Nephron progenitor cell (in vitro differentiated cells): ENCODE measurements at regions not wholly inside any gene's neighbourhood (a gene's known extent, or its start where the extent isn't known, plus 50 kb on each side); places are given as distances from the start of the nearest gene placed in this dataset.

Experiments
- DNase-seq: peaks from one replicate; pipeline ENCODE4 v3.0.0; 2021
- H3K27ac Mint-ChIP-seq: 2 replicates; pipeline ENCODE4 v1.8.0; 2021; ENCODE audit warnings: mild to moderate bottlenecking, moderate library complexity, mixed read lengths
- H3K27me3 Mint-ChIP-seq: 2 replicates; pipeline ENCODE4 v1.8.0; 2021; ENCODE audit warnings: mild to moderate bottlenecking, low read depth, mixed read lengths; ENCODE audit not compliant: poor library complexity
- H3K36me3 Mint-ChIP-seq: 2 replicates; pipeline ENCODE4 v1.8.0; 2021; ENCODE audit warnings: low read depth, mixed read lengths
- H3K4me1 Mint-ChIP-seq: 2 replicates; pipeline ENCODE4 v1.8.0; 2021; ENCODE audit warnings: mixed read lengths
- H3K4me3 Mint-ChIP-seq: 2 replicates; pipeline ENCODE4 v1.8.0; 2021; ENCODE audit warnings: mild to moderate bottlenecking, moderate library complexity, mixed read lengths
- H3K9me3 Mint-ChIP-seq: 2 replicates; pipeline ENCODE4 v1.8.0; 2021; ENCODE audit warnings: mild to moderate bottlenecking, moderate library complexity, mixed read lengths
- CTCF ChIP-seq: fragments of 200-600 bp; sonication (generic); IDR thresholded peaks from 2 replicates; pipeline ENCODE4 v1.5.0; 2021; ENCODE audit warnings: antibody characterized with exemption

- Mint-ChIP-seq H3K9me3 (no peaks in the 10 kb centered on the region), H3K27me3 (peaks cover 26% of the 10 kb centered on the region), H3K4me3 (no peak overlapping the region), H3K36me3 (peaks cover 5% of the 10 kb centered on the region), H3K4me1 (peaks cover 15% of the 10 kb centered on the region), H3K27ac (no peak overlapping the region)
- TF ChIP-seq CTCF, result no peak
- DNase-seq, result no peak
Measured at GRCh38 chr14:56903304-56903969, 93.2 kb upstream of the OTX2 start.

GRCh38 chr14:56902385-56902784, 92.1 kb upstream of the OTX2 start:
- DNase-seq, result no peak
- H3K27ac Mint-ChIP-seq, result no peak overlapping the region
- H3K4me3 Mint-ChIP-seq, result no peak overlapping the region
- H3K36me3 Mint-ChIP-seq, result peaks cover 5% of the 10 kb centered on the region
- TF ChIP-seq CTCF, result no peak
- H3K4me1 Mint-ChIP-seq, result peaks cover 19% of the 10 kb centered on the region
- H3K27me3 Mint-ChIP-seq, result peaks cover 26% of the 10 kb centered on the region
- no peaks in the 10 kb centered on the region for H3K9me3 Mint-ChIP-seq

- Mint-ChIP-seq H3K4me3 (no peak overlapping the region), H3K4me1 (peaks cover 26% of the 10 kb centered on the region), H3K27me3 (peaks cover 31% of the 10 kb centered on the region), H3K36me3 (peaks cover 5% of the 10 kb centered on the region), H3K27ac (no peak overlapping the region), H3K9me3 (no peaks in the 10 kb centered on the region)
- no peak for TF ChIP-seq CTCF
- no peak for DNase-seq
Measured at GRCh38 chr14:56900726-56901125, 90.4 kb upstream of the OTX2 start.

- no peak for DNase-seq
- no peaks in the 10 kb centered on the region for H3K9me3 Mint-ChIP-seq
- peaks cover 33% of the 10 kb centered on the region for H3K27me3 Mint-ChIP-seq
- H3K4me3 Mint-ChIP-seq, result no peak overlapping the region
- H3K36me3 Mint-ChIP-seq, result peaks cover 5% of the 10 kb centered on the region
- peaks cover 33% of the 10 kb centered on the region for H3K4me1 Mint-ChIP-seq
- TF ChIP-seq CTCF, result no peak
- no peak overlapping the region for H3K27ac Mint-ChIP-seq
Measured at GRCh38 chr14:56899829-56900228, 89.5 kb upstream of the OTX2 start.

GRCh38 chr14:56896922-56897321, 86.6 kb upstream of the OTX2 start:
- peak overlapping the region; percentile 29 for H3K4me3 Mint-ChIP-seq
- H3K4me1 Mint-ChIP-seq, result peaks cover 33% of the 10 kb centered on the region
- no peak for TF ChIP-seq CTCF
- peaks cover 20% of the 10 kb centered on the region for H3K27me3 Mint-ChIP-seq
- no peak for DNase-seq
- no peak overlapping the region for H3K27ac Mint-ChIP-seq
- H3K36me3 Mint-ChIP-seq, result no peaks in the 10 kb centered on the region
- H3K9me3 Mint-ChIP-seq, result no peaks in the 10 kb centered on the region

- Mint-ChIP-seq H3K4me3 (no peak overlapping the region), H3K27me3 (peaks cover 14% of the 10 kb centered on the region), H3K27ac (no peak overlapping the region), H3K36me3 (no peaks in the 10 kb centered on the region), H3K4me1 (peaks cover 40% of the 10 kb centered on the region), H3K9me3 (no peaks in the 10 kb centered on the region)
- no peak for DNase-seq
- TF ChIP-seq CTCF, result no peak
Measured at GRCh38 chr14:56896231-56896630, 86.0 kb upstream of the OTX2 start.
